Astrocyte (in vitro differentiated cells and primary cell): ENCODE measurements at regions not wholly inside any gene's neighbourhood (a gene's known extent, or its start where the extent isn't known, plus 50 kb on each side); places are given as distances from the start of the nearest gene placed in this dataset.
A peak's percentile ranks its signal among the peaks of the same experiment; 100 is the strongest.

Experiments
- DNase-seq: peaks from one replicate; pipeline ENCODE4 v3.0.0-alpha.2; 2010; ENCODE audit warnings: low read depth
- FAIRE-seq: peaks from 2 replicates; lab custom pipeline; 2011; peaks lifted over from hg19 to GRCh38; lab: Jason Lieb, UNC
- H2AFZ ChIP-seq: 2 replicates; pipeline ENCODE4 v1.6.0; 2012; ENCODE audit warnings: low read depth, low read length, inconsistent platforms
- H3K27ac ChIP-seq: 2 replicates; pipeline ENCODE4 v1.5.1; 2011; ENCODE audit warnings: low read depth, low read length, inconsistent platforms
- H3K27me3 ChIP-seq: 2 replicates; pipeline ENCODE4 v1.6.0; 2011; ENCODE audit warnings: low read length, inconsistent platforms; ENCODE audit not compliant: insufficient read depth
- H3K36me3 ChIP-seq: 2 replicates; pipeline ENCODE4 v1.5.1; 2011; ENCODE audit warnings: low read length, inconsistent platforms; ENCODE audit not compliant: insufficient read depth
- H3K4me1 ChIP-seq: 2 replicates; pipeline ENCODE4 v1.5.1; 2011; ENCODE audit warnings: low read length, inconsistent platforms; ENCODE audit not compliant: insufficient read depth
- H3K4me2 ChIP-seq: 2 replicates; pipeline ENCODE4 v1.6.0; 2012; ENCODE audit warnings: low read length, inconsistent platforms
- H3K4me3 ChIP-seq: 2 replicates; pipeline ENCODE4 v1.5.1; 2011; ENCODE audit warnings: low read depth, mild to moderate bottlenecking, low read length, inconsistent platforms; ENCODE audit not compliant: insufficient read depth
- H3K79me2 ChIP-seq: 2 replicates; pipeline ENCODE4 v1.6.0; 2012; ENCODE audit warnings: mild to moderate bottlenecking, low read length, inconsistent platforms; ENCODE audit not compliant: insufficient read depth
- H3K9ac ChIP-seq: 2 replicates; pipeline ENCODE4 v1.6.0; 2012; ENCODE audit warnings: mild to moderate bottlenecking, low read length, inconsistent platforms
- H3K9me3 ChIP-seq: 2 replicates; pipeline ENCODE4 v1.5.1; 2012; ENCODE audit warnings: low read depth, mild to moderate bottlenecking, low read length, inconsistent platforms; ENCODE audit not compliant: insufficient read depth
- H4K20me1 ChIP-seq: 2 replicates; pipeline ENCODE4 v1.6.0; 2012; ENCODE audit warnings: low read length, inconsistent platforms; ENCODE audit not compliant: insufficient read depth
- H3K27ac Mint-ChIP-seq: one replicate; pipeline ENCODE4 v1.8.0; 2021; ENCODE audit warnings: mild to moderate bottlenecking, mixed read lengths; ENCODE audit not compliant: unreplicated experiment
- H3K27me3 Mint-ChIP-seq: one replicate; pipeline ENCODE4 v1.8.0; 2021; ENCODE audit warnings: low read depth, mixed read lengths; ENCODE audit not compliant: unreplicated experiment
- H3K36me3 Mint-ChIP-seq: one replicate; pipeline ENCODE4 v1.8.0; 2021; ENCODE audit warnings: low read depth, mixed read lengths; ENCODE audit not compliant: unreplicated experiment
- H3K4me1 Mint-ChIP-seq: one replicate; pipeline ENCODE4 v1.8.0; 2021; ENCODE audit warnings: low read depth, mixed read lengths; ENCODE audit not compliant: unreplicated experiment
- H3K4me3 Mint-ChIP-seq: one replicate; pipeline ENCODE4 v1.8.0; 2021; ENCODE audit warnings: mild to moderate bottlenecking, moderate library complexity, mixed read lengths; ENCODE audit not compliant: unreplicated experiment
- H3K9me3 Mint-ChIP-seq: one replicate; pipeline ENCODE4 v1.8.0; 2021; ENCODE audit warnings: mild to moderate bottlenecking, mixed read lengths; ENCODE audit not compliant: unreplicated experiment
- EZH2 ChIP-seq: IDR thresholded peaks from 2 replicates; pipeline ENCODE4 v1.6.1; 2012; ENCODE audit warnings: mild to moderate bottlenecking, low read length, inconsistent platforms; ENCODE audit not compliant: insufficient read depth
- TF ChIP-seq, protein P1 (sequence below): IDR thresholded peaks from 2 replicates; pipeline ENCODE4 v1.5.1; 2011; ENCODE audit warnings: low read depth, mild to moderate bottlenecking, inconsistent platforms, low read length, moderate library complexity; ENCODE audit not compliant: insufficient read depth

DNA sequence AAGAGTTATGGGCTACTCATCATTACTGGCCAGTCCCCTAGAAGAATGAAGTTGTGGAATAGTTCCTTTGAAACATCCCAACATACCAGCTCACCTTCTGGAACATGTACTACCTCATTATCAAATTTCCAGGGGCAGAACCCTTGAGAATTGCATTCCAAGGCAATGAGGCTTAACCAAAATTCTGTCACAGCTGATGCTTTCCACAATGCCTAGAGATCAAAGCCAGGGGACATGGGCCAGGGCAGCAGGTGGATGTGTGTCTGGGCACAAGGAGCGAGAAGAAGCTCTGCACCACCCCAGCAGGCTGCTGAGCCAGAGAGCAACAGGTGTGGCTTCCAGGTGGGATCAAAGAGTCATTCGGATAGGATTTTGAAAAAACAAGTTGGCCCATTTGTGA, 362.1 kb downstream of the EFNB2 start:
- DNase-seq (peak; percentile 41), FAIRE-seq (no peak)
- H3K27me3 Mint-ChIP-seq = no peaks in the 10 kb centered on the region
- TF ChIP-seq, protein P1, sequence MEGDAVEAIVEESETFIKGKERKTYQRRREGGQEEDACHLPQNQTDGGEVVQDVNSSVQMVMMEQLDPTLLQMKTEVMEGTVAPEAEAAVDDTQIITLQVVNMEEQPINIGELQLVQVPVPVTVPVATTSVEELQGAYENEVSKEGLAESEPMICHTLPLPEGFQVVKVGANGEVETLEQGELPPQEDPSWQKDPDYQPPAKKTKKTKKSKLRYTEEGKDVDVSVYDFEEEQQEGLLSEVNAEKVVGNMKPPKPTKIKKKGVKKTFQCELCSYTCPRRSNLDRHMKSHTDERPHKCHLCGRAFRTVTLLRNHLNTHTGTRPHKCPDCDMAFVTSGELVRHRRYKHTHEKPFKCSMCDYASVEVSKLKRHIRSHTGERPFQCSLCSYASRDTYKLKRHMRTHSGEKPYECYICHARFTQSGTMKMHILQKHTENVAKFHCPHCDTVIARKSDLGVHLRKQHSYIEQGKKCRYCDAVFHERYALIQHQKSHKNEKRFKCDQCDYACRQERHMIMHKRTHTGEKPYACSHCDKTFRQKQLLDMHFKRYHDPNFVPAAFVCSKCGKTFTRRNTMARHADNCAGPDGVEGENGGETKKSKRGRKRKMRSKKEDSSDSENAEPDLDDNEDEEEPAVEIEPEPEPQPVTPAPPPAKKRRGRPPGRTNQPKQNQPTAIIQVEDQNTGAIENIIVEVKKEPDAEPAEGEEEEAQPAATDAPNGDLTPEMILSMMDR = no peak
- no peak for TF ChIP-seq EZH2
- Histone ChIP-seq H3K9ac (no peak overlapping the region), H3K4me1 (peaks cover 8% of the 10 kb centered on the region), H3K27me3 (no peaks in the 10 kb centered on the region), H3K9me3 (no peaks in the 10 kb centered on the region), H2AFZ (no peak overlapping the region), H3K4me2 (no peak overlapping the region), H3K4me3 (no peak overlapping the region), H3K27ac (no peak overlapping the region), H4K20me1 (no peaks in the 10 kb centered on the region), H3K79me2 (no peaks in the 10 kb centered on the region), H3K36me3 (no peaks in the 10 kb centered on the region)
- H3K27ac Mint-ChIP-seq = no peak overlapping the region
- no peaks in the 10 kb centered on the region for H3K36me3 Mint-ChIP-seq
- peaks cover 20% of the 10 kb centered on the region for H3K4me1 Mint-ChIP-seq
- no peak overlapping the region for H3K4me3 Mint-ChIP-seq
- no peaks in the 10 kb centered on the region for H3K9me3 Mint-ChIP-seq

DNA sequence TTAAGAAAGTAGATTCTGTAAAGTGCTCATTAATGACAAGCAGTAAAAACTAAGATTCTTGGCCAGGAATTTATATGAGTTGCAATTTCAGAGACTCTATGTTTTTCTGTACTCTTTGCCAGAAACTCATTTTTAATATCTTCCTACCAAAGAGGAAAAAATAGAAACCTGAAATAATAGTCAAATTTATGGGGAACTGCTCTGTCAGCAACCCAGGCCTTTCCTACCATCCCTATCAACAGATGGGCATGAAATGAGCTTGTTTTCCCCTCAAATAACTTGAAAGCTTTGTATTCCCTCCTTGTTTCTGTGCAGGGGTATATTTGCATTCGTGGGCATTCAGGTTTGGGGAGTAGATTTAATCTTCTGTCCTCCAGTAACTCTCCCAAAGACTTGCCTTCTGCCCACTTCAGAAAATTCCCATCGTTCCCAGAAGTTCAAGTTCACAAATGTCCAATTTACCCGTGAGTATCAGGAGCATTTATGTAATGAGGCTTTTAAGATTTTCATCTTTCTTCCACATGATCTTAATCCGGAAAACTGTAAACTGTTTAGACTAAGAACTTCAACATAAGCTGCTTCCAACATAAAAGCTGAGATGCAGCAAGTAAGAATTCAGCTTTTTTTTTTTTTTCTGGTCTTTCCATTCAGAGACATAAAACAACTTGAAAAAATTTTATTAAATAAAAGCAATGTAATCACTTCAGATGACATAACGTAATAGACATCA, 363.1 kb downstream of the EFNB2 start:
- H3K9me3 ChIP-seq = no peaks in the 10 kb centered on the region
- no peak overlapping the region for H3K27ac Mint-ChIP-seq
- no peak overlapping the region for H3K9ac ChIP-seq
- H3K9me3 Mint-ChIP-seq = peaks cover 5% of the 10 kb centered on the region
- no peak overlapping the region for H3K4me3 Mint-ChIP-seq
- H3K4me3 ChIP-seq = no peak overlapping the region
- H3K36me3 Mint-ChIP-seq = no peaks in the 10 kb centered on the region
- H3K79me2 ChIP-seq = no peaks in the 10 kb centered on the region
- H4K20me1 ChIP-seq = no peaks in the 10 kb centered on the region
- DNase-seq (no peak), FAIRE-seq (no peak)
- no peak overlapping the region for H3K4me2 ChIP-seq
- no peaks in the 10 kb centered on the region for H3K36me3 ChIP-seq
- TF ChIP-seq, protein P1 = no peak
- TF ChIP-seq EZH2 = no peak
- no peak overlapping the region for H2AFZ ChIP-seq
- no peak overlapping the region for H3K27ac ChIP-seq
- peaks cover under 1% of the 10 kb centered on the region for H3K27me3 Mint-ChIP-seq
- H3K27me3 ChIP-seq = no peaks in the 10 kb centered on the region
- peaks cover 20% of the 10 kb centered on the region for H3K4me1 Mint-ChIP-seq
- peaks cover 8% of the 10 kb centered on the region for H3K4me1 ChIP-seq

DNA sequence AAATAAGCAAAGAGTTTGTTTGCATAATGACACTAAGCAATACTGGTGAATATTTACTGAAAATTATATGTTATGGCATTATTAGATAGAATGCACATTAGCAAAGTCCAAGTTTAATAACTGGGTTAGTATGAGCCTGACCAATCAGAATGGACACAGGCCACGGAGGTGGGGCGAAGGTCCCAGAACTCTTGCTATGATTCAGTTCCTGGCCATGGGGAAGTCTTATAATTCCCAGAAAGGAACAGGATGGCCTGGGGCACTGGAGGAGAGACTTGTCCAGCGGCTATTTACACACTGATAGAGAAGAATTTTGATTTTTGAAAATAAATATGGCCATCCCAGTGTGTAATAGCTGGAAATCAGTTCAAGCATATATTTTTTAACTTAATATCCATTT, 372.0 kb downstream of the EFNB2 start:
- peaks cover 2% of the 10 kb centered on the region for H3K4me1 Mint-ChIP-seq
- Histone ChIP-seq H3K4me3 (no peak overlapping the region), H3K79me2 (no peaks in the 10 kb centered on the region), H3K27me3 (no peaks in the 10 kb centered on the region), H2AFZ (no peak overlapping the region), H3K4me1 (peaks cover 6% of the 10 kb centered on the region), H3K9ac (no peak overlapping the region), H3K36me3 (no peaks in the 10 kb centered on the region), H3K27ac (no peak overlapping the region), H4K20me1 (no peaks in the 10 kb centered on the region), H3K4me2 (no peak overlapping the region), H3K9me3 (no peaks in the 10 kb centered on the region)
- FAIRE-seq (no peak), DNase-seq (no peak)
- TF ChIP-seq EZH2 = no peak
- TF ChIP-seq, protein P1 = no peak
- H3K27ac Mint-ChIP-seq = no peak overlapping the region
- H3K9me3 Mint-ChIP-seq = peaks cover 17% of the 10 kb centered on the region
- no peaks in the 10 kb centered on the region for H3K36me3 Mint-ChIP-seq
- no peak overlapping the region for H3K4me3 Mint-ChIP-seq
- peaks cover 5% of the 10 kb centered on the region for H3K27me3 Mint-ChIP-seq
